ENCODE measurements at regions not wholly inside any gene's neighbourhood (a gene's known extent, or its start where the extent isn't known, plus 50 kb on each side); places are given as distances from the start of the nearest gene placed in this dataset.
A peak's percentile ranks its signal among the peaks of the same experiment; 100 is the strongest.
"Not testable (repeated sequence)": the region's sequence is repeated elsewhere in the genome, so short reads cannot be mapped to it uniquely, and the experiment has no call there.

DNA sequence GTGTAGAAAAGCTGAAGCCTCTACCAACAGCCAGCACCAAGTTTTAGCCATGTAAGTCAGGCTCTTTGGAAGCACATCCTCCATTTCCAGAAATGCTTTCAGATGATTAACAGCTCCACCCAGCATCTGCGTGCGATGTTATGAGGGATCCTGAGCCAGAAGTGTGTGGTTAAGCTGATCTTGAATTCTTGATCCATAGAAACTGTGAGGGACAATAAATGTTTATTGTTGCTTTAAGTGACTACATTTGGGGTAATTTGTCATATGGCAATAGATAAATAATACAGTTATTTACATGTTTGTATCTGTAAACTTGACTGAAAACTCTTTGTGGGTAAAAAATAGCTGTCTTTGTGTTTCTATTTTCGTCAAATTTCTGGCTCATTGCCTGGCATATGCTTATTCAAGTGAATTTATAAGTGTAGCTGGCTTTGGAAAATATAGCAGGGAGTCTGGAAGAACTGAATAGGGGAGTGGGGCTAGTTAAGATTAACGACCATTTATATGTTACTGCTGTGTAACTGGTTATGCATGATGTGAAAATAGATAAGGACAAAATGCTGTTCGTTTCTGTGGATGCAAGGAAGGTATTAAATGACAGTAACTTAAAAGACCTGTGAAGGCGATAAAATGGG is 234.1 kb downstream of the LRRC70 start:
- Mint-ChIP-seq H3K4me1 (no peaks in the 10 kb centered on the region), H3K27ac (ENCODE audit: unreplicated experiment) (no peak overlapping the region), H3K27me3 (ENCODE audit: low read depth) (no peaks in the 10 kb centered on the region), H3K4me3 (no peak overlapping the region), H3K9me3 (peaks cover 9% of the 10 kb centered on the region), H3K36me3 (ENCODE audit: low read depth) (peaks cover 5% of the 10 kb centered on the region)
- TF ChIP-seq, protein P1, sequence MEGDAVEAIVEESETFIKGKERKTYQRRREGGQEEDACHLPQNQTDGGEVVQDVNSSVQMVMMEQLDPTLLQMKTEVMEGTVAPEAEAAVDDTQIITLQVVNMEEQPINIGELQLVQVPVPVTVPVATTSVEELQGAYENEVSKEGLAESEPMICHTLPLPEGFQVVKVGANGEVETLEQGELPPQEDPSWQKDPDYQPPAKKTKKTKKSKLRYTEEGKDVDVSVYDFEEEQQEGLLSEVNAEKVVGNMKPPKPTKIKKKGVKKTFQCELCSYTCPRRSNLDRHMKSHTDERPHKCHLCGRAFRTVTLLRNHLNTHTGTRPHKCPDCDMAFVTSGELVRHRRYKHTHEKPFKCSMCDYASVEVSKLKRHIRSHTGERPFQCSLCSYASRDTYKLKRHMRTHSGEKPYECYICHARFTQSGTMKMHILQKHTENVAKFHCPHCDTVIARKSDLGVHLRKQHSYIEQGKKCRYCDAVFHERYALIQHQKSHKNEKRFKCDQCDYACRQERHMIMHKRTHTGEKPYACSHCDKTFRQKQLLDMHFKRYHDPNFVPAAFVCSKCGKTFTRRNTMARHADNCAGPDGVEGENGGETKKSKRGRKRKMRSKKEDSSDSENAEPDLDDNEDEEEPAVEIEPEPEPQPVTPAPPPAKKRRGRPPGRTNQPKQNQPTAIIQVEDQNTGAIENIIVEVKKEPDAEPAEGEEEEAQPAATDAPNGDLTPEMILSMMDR (conservative IDR thresholded peaks at IDR 0.05): no peak
- no peak for DNase-seq (ENCODE audit: low read depth, low spot score)

DNA sequence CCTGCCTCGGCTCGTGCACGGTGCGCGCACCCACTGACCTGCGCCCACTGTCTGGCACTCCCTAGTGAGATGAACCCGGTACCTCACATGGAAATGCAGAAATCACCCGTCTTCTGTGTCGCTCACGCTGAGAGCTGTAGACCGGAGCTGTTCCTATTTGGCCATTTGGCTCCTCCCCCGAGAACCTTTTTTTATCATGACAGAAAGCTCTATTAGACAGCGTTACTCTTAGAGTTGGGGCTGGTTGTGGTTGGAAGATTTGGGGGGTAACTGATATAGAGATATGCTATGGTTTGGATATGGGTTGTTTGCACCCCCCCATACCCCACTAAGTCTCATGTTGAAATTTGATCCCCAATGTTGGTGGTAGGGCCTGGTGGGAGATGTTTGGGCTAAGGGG is 226.2 kb downstream of the LRRC70 start:
- H3K36me3 Mint-ChIP-seq (ENCODE audit: low read depth); DNase-seq (ENCODE audit: low read depth, low spot score); H3K4me3 Mint-ChIP-seq; H3K27me3 Mint-ChIP-seq (ENCODE audit: low read depth); H3K27ac Mint-ChIP-seq (ENCODE audit: unreplicated experiment); H3K9me3 Mint-ChIP-seq; H3K4me1 Mint-ChIP-seq: not testable (repeated sequence)

DNA sequence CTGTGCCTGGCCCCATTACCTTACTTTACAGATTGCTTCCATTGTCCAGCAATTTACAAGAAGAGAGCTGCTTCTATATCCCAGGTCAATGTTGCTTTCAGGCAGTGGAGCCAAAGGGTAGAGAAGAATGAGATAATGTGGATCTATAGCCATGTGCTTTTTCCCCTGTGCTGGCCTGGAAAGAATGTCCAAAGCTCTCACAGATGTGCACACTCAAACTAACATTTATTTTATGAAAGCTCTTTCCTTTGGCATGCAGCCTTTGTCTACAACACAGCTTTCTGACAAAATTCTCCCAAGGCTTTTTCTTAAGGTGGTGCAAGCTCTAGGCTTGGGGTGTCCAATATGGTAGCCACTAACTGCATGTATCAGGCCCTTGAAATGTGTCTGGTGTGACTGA is 217.3 kb downstream of the LRRC70 start:
- Mint-ChIP-seq H3K36me3 (ENCODE audit: low read depth) (peaks cover 6% of the 10 kb centered on the region), H3K4me1 (no peaks in the 10 kb centered on the region), H3K27me3 (ENCODE audit: low read depth) (no peaks in the 10 kb centered on the region), H3K27ac (ENCODE audit: unreplicated experiment) (no peak overlapping the region), H3K9me3 (peaks cover 13% of the 10 kb centered on the region), H3K4me3 (no peak overlapping the region)
- TF ChIP-seq, protein P1 (conservative IDR thresholded peaks at IDR 0.05): no peak
- no peak for DNase-seq (ENCODE audit: low read depth, low spot score)

DNA sequence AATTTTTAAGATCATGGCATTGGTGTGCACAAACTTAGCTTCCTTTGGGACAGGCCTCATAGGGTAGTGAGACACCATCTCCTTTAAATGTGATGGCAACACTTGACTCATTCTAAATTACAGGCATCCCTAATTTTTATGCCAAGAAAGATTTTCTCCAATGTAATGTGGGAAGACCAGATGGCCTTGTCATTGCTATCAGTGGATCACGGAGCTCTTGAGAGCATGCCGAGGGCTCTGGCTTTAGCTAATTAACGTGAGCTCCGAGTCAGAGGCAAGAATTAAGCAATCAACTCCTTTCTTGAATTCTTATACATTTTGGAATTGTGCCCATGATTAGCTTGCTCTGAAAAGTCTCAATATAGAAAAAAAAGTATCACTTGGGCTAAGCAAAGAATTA is 215.8 kb downstream of the LRRC70 start:
- DNase-seq (ENCODE audit: low read depth, low spot score): no peak
- Mint-ChIP-seq H3K4me3 (no peak overlapping the region), H3K4me1 (no peaks in the 10 kb centered on the region), H3K27ac (ENCODE audit: unreplicated experiment) (no peak overlapping the region), H3K27me3 (ENCODE audit: low read depth) (no peaks in the 10 kb centered on the region), H3K36me3 (ENCODE audit: low read depth) (peaks cover 6% of the 10 kb centered on the region), H3K9me3 (peaks cover 13% of the 10 kb centered on the region)
- TF ChIP-seq, protein P1 (conservative IDR thresholded peaks at IDR 0.05): no peak

DNA sequence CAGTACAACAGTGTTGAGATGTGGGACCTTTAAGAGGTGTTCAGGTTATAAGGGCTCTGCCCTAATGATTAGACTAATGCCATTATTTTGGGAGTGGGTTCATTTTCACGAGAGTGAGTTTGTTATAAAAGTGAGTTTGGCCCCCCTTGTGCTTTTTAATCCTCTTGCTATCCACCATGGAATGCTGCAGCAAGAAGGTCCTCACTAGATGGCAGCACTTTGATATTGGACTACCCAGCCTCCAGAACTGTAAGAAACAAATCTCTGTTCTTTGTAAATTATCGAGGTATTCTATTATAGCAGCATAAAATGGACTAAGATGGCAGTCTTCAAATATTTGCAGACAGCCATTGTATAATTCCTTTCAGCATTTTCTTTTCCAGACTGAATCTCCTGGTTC is 212.4 kb downstream of the LRRC70 start:
- Mint-ChIP-seq H3K9me3 (no peaks in the 10 kb centered on the region), H3K27me3 (ENCODE audit: low read depth) (no peaks in the 10 kb centered on the region), H3K4me1 (no peaks in the 10 kb centered on the region), H3K4me3 (no peak overlapping the region), H3K36me3 (ENCODE audit: low read depth) (no peaks in the 10 kb centered on the region), H3K27ac (ENCODE audit: unreplicated experiment) (no peak overlapping the region)
- TF ChIP-seq, protein P1 (conservative IDR thresholded peaks at IDR 0.05): peak; percentile 45
- no peak for DNase-seq (ENCODE audit: low read depth, low spot score)

DNA sequence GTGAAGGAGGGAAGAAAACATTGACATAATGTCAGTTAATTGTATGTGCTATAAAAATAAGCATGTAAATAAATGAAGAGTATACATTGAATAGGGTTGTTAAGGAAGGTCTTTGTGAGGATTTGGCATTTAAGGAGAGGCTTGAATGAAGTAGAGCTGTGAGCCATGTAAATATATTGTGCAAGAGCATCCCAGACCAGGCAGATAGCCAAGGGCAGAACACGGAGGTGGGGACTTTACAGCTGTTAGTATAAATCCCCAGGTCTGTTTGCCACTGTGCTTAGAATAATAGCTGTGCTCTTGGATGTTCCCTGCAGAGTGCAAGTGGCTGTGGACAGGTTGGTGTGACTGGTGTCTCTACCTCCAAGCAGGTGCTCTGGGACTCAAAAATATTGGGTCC is 211.7 kb downstream of the LRRC70 start:
- no peaks in the 10 kb centered on the region for H3K9me3 Mint-ChIP-seq
- H3K27me3 Mint-ChIP-seq (ENCODE audit: low read depth): no peaks in the 10 kb centered on the region
- H3K4me3 Mint-ChIP-seq: no peak overlapping the region
- H3K36me3 Mint-ChIP-seq (ENCODE audit: low read depth): no peaks in the 10 kb centered on the region
- no peaks in the 10 kb centered on the region for H3K4me1 Mint-ChIP-seq
- TF ChIP-seq, protein P1 (conservative IDR thresholded peaks at IDR 0.05): no peak
- DNase-seq (ENCODE audit: low read depth, low spot score): no peak
- H3K27ac Mint-ChIP-seq (ENCODE audit: unreplicated experiment): no peak overlapping the region
